HCT116 (cell line): ENCODE measurements at regions not wholly inside any gene's neighbourhood (a gene's known extent, or its start where the extent isn't known, plus 50 kb on each side); places are given as distances from the start of the nearest gene placed in this dataset.

Experiments
- ATAC-seq: fragments of 200-7000 bp; cut with Tn5 transposase; 2 replicates; pipeline ENCODE4 v1.9.1; 2020; ENCODE audit warnings: mild to moderate bottlenecking, moderate library complexity
- BruUV-seq: library from RNA; stranded (reverse); fragments of 400-500 nt; replicated peaks from 2 replicates; lab custom pipeline; 2021; lab: Mats Ljungman, UMichigan
- CTCF ChIA-PET: fragments of 300-600 bp; sonication (Branson Sonifier 250); formaldehyde crosslinking; loops from one replicate; lab custom pipeline; 2021; ENCODE audit warnings: antibody characterized with exemption; lab: Charles Lee
- POLR2A ChIA-PET: fragments of 300-600, 350-600 bp; sonication (Branson Sonifier 250); formaldehyde crosslinking; loops from one replicate; lab custom pipeline; 2021; ENCODE audit warnings: antibody characterized with exemption; lab: Charles Lee
- RAD21 ChIA-PET, 2 experiments: fragments of 300-600 bp; sonication (Branson Sonifier 250); formaldehyde crosslinking; loops; one replicate each; lab custom pipeline; 2023; ENCODE audit warnings: low total read pairs in 2 of 2; ENCODE audit not compliant: uncharacterized antibody in 2 of 2, unreplicated experiment in 2 of 2, low non-redundant PET in 1 of 2; lab: Charles Lee
- DNase-seq: peaks from one replicate; pipeline ENCODE4 v3.0.0-alpha.2; 2010; ENCODE audit warnings: low read depth, low spot score
- H2AFZ ChIP-seq: fragments of 200-600 bp; shearing (Covaris generic), sonication (generic); 2 replicates; pipeline ENCODE4 v1.6.1; 2017; ENCODE audit warnings: low read depth, mixed run types, mixed read lengths, antibody characterized with exemption, low read length; ENCODE audit not compliant: poor library complexity, severe bottlenecking
- H3K27ac ChIP-seq: 2 replicates; pipeline ENCODE4 v1.5.1; 2012; ENCODE audit warnings: low read depth, low read length
- H3K27me3 ChIP-seq: fragments of 200-600 bp; sonication (generic); 2 replicates; pipeline ENCODE4 v1.6.1; 2016; ENCODE audit warnings: mixed run types, low read length, mixed read lengths; ENCODE audit not compliant: insufficient read depth
- H3K36me3 ChIP-seq, 2 experiments: fragments of 200-500 bp in 1 of 2; fragments of 200-600 bp in 1 of 2; sonication (Bioruptor generic) in 1 of 2; sonication (generic) in 1 of 2; 2 replicates each; pipeline versions ENCODE4 v1.5.1 to v1.6.1; 2014 to 2016; ENCODE audit warnings: low read length in 2 of 2, inconsistent platforms in 1 of 2, mixed read lengths in 1 of 2, mixed run types in 1 of 2; ENCODE audit not compliant: insufficient read depth in 2 of 2, control insufficient read depth in 1 of 2
- H3K4me1 ChIP-seq, 2 experiments: fragments of 200-600 bp in 1 of 2; sonication (generic) in 1 of 2; 2 replicates each; pipeline versions ENCODE4 v1.5.1 to v1.6.1; 2012 to 2017; ENCODE audit warnings: low read length in 2 of 2, inconsistent platforms in 1 of 2, mild to moderate bottlenecking in 1 of 2, mixed read lengths in 1 of 2, mixed run types in 1 of 2, moderate library complexity in 1 of 2; ENCODE audit not compliant: insufficient read depth in 2 of 2, control insufficient read depth in 1 of 2
- H3K4me2 ChIP-seq: fragments of 200-600 bp; sonication (generic); 2 replicates; pipeline ENCODE4 v1.6.1; 2017; ENCODE audit warnings: mixed run types, low read length, mixed read lengths
- H3K4me3 ChIP-seq, 2 experiments: fragments of 200-600 bp in 1 of 2; sonication (generic) in 1 of 2; replicated peaks in 1 of 2; 2 replicates each; pipeline ENCODE4 v1.5.1; 2011 to 2016; ENCODE audit warnings: low read length in 2 of 2, control low read depth in 1 of 2, low read depth in 1 of 2, mild to moderate bottlenecking in 1 of 2, mixed read lengths in 1 of 2, mixed run types in 1 of 2
- H3K79me2 ChIP-seq: fragments of 200-600 bp; sonication (generic); 2 replicates; pipeline ENCODE4 v1.6.1; 2017; ENCODE audit warnings: mild to moderate bottlenecking, mixed run types, low read length, moderate library complexity, mixed read lengths; ENCODE audit not compliant: insufficient read depth
- H3K9ac ChIP-seq: fragments of 200-600 bp; sonication (generic); 2 replicates; pipeline ENCODE4 v1.6.1; 2016; ENCODE audit warnings: low read length, mixed read lengths
- H3K9me2 ChIP-seq: fragments of 200-600 bp; sonication (generic), shearing (Covaris generic); 2 replicates; pipeline ENCODE4 v1.6.1; 2017; ENCODE audit warnings: mixed run types, mild to moderate bottlenecking, moderate library complexity; ENCODE audit not compliant: insufficient read depth
- H3K9me3 ChIP-seq, 2 experiments: fragments of 200-500 bp in 1 of 2; fragments of 200-600 bp in 1 of 2; sonication (Bioruptor generic) in 1 of 2; sonication (generic) in 1 of 2; 2 replicates each; pipeline ENCODE4 v1.6.1; 2014 to 2017; ENCODE audit warnings: low read length in 2 of 2, mixed read lengths in 2 of 2, inconsistent platforms in 1 of 2, low read depth in 1 of 2, mild to moderate bottlenecking in 1 of 2, mixed run types in 1 of 2, moderate library complexity in 1 of 2; ENCODE audit not compliant: control insufficient read depth in 1 of 2, insufficient read depth in 1 of 2
- H4K20me1 ChIP-seq: fragments of 200-600 bp; sonication (generic), shearing (Covaris generic); 2 replicates; pipeline ENCODE4 v1.6.1; 2017; ENCODE audit warnings: mixed run types, mild to moderate bottlenecking, moderate library complexity; ENCODE audit not compliant: insufficient read depth
- ATF3 ChIP-seq: IDR thresholded peaks from 2 replicates; pipeline ENCODE4 v1.6.1; 2012
- CBX3 ChIP-seq: IDR thresholded peaks from 2 replicates; pipeline ENCODE4 v1.6.1; 2012; ENCODE audit warnings: low read depth
- CEBPB ChIP-seq: IDR thresholded peaks from 2 replicates; pipeline ENCODE4 v1.6.1; 2012; ENCODE audit warnings: low read depth
- CTCF ChIP-seq, 3 experiments: fragments of 200-600 bp in 1 of 3; sonication (generic) in 1 of 3; IDR thresholded peaks in 2 of 3; conservative IDR thresholded peaks in 1 of 3; 2 replicates each; pipeline ENCODE4 v1.5.1; 2012 to 2017; ENCODE audit warnings: low read depth in 2 of 3, low read length in 2 of 3, antibody characterized with exemption in 1 of 3, borderline replicate concordance in 1 of 3, control low read depth in 1 of 3, mild to moderate bottlenecking in 1 of 3, mixed read lengths in 1 of 3, mixed run types in 1 of 3, moderate library complexity in 1 of 3; ENCODE audit not compliant: insufficient read depth in 1 of 3
- EGR1 ChIP-seq: IDR thresholded peaks from 2 replicates; pipeline ENCODE4 v1.6.1; 2012; ENCODE audit warnings: low read depth
- ELF1 ChIP-seq: IDR thresholded peaks from 2 replicates; pipeline ENCODE4 v1.6.1; 2012; ENCODE audit warnings: low read depth, borderline replicate concordance
- EZH2 ChIP-seq: fragments of 200-600 bp; sonication (generic); IDR thresholded peaks from 2 replicates; pipeline ENCODE4 v1.6.1; 2017; ENCODE audit warnings: antibody characterized with exemption, mixed run types
- EZH2phosphoT487 ChIP-seq: fragments of 200-600 bp; IDR thresholded peaks from 2 replicates; pipeline ENCODE4 v1.6.1; 2018; ENCODE audit warnings: antibody characterized with exemption, borderline replicate concordance
- FOSL1 ChIP-seq: IDR thresholded peaks from 2 replicates; pipeline ENCODE4 v1.6.1; 2012; ENCODE audit warnings: low read depth
- JUND ChIP-seq: IDR thresholded peaks from 2 replicates; pipeline ENCODE4 v1.6.1; 2012
- POLR2A ChIP-seq: IDR thresholded peaks from 2 replicates; pipeline ENCODE4 v1.7.0; 2011; ENCODE audit warnings: borderline replicate concordance; ENCODE audit not compliant: insufficient read depth, insufficient read length; ENCODE audit errors: extremely low read depth
- POLR2AphosphoS5 ChIP-seq: IDR thresholded peaks from 2 replicates; pipeline ENCODE4 v1.6.1; 2011; ENCODE audit warnings: mild to moderate bottlenecking, low read depth, low read length, moderate library complexity
- RAD21 ChIP-seq: IDR thresholded peaks from 2 replicates; pipeline ENCODE4 v1.6.1; 2012; ENCODE audit warnings: low read depth, mild to moderate bottlenecking
- REST ChIP-seq: IDR thresholded peaks from 2 replicates; pipeline ENCODE4 v1.6.1; 2012; ENCODE audit warnings: low read depth
- SRF ChIP-seq: IDR thresholded peaks from 2 replicates; pipeline ENCODE4 v1.6.1; 2012; ENCODE audit warnings: low read depth
- YY1 ChIP-seq: IDR thresholded peaks from 2 replicates; pipeline ENCODE4 v1.6.1; 2011; ENCODE audit warnings: low read length, low read depth, moderate library complexity, mild to moderate bottlenecking; ENCODE audit not compliant: insufficient replicate concordance; ENCODE audit errors: extremely low read depth
- ZFX ChIP-seq: fragments of 450-650 bp; IDR thresholded peaks from 2 replicates; pipeline ENCODE4 v1.6.1; 2017
- ZNF274 ChIP-seq: fragments of 200-500 bp; sonication (Bioruptor generic); IDR thresholded peaks from 2 replicates; pipeline ENCODE4 v1.6.1; 2014; ENCODE audit warnings: mild to moderate bottlenecking, low read depth, low read length, inconsistent platforms
- intact Hi-C: fragments of 100-400 bp; cut with micrococcal nuclease; formaldehyde crosslinking; loops from 2 replicates; pipeline ENCODE4 v1.10.0; 2022

- peaks cover 6 to 8% of the 10 kb centered on the region in 2 experiments; a peak in 2 of 4 replicates for H3K9me3 ChIP-seq
- H4K20me1 ChIP-seq: no peaks in the 10 kb centered on the region
- no peak overlapping the region for H3K27ac ChIP-seq
- H3K9ac ChIP-seq: no peak overlapping the region
- H3K9me2 ChIP-seq: no peaks in the 10 kb centered on the region
- no peaks in the 10 kb centered on the region for H3K36me3 ChIP-seq
- ATAC-seq (no peak), DNase-seq (no peak)
- no peak overlapping the region for H3K4me3 ChIP-seq
- POLR2A ChIA-PET: no interaction called here
- no peaks in the 10 kb centered on the region for H3K79me2 ChIP-seq
- RAD21 ChIA-PET: no interaction called here
- H2AFZ ChIP-seq: no peak overlapping the region
- intact Hi-C loops: no loop called here
- no TSS peak for BruUV-seq
- TF ChIP-seq ATF3 (no peak), ZFX (no peak), REST (no peak), RAD21 (no peak), EGR1 (no peak), CBX3 (no peak), EZH2phosphoT487 (no peak), EZH2 (no peak), SRF (no peak), JUND (no peak), POLR2AphosphoS5 (no peak), CTCF (IDR thresholded peaks at IDR 0.05 in 2 of 3, conservative IDR thresholded peaks at IDR 0.05 in 1 of 3; ENCODE audit: borderline replicate concordance in 1 of 3, insufficient read depth in 1 of 3, low read depth in 2 of 3, low read length in 2 of 3) (no peak), YY1 (no peak), ZNF274 (no peak), CEBPB (no peak), FOSL1 (no peak), ELF1 (no peak), POLR2A (no peak)
- no peak overlapping the region for H3K4me2 ChIP-seq
- CTCF ChIA-PET: no interaction called here
- no peaks in the 10 kb centered on the region for H3K4me1 ChIP-seq
- H3K27me3 ChIP-seq: no peaks in the 10 kb centered on the region
Measured at GRCh38 chr11:72514331-72514730, 80.0 kb upstream of the CLPB start.
